ENCODE measurements at regions not wholly inside any gene's neighbourhood (a gene's known extent, or its start where the extent isn't known, plus 50 kb on each side); places are given as distances from the start of the nearest gene placed in this dataset.

GRCh38 chr4:155514628-155515027 is 137.9 kb upstream of the MAP9 start:
- TF ChIP-seq CTCF (conservative IDR thresholded peaks at IDR 0.05; ENCODE audit: low read depth in 2 of 2) (no peak), REST (IDR thresholded peaks at IDR 0.05; ENCODE audit: unreplicated experiment) (no peak), ETS1 (IDR thresholded peaks at IDR 0.05) (no peak), POLR2AphosphoS5 (IDR thresholded peaks at IDR 0.05; ENCODE audit: low read depth) (no peak), EZH2 (IDR thresholded peaks at IDR 0.05; ENCODE audit: low read depth, unreplicated experiment) (no peak), EZH2phosphoT487 (IDR thresholded peaks at IDR 0.05; ENCODE audit: unreplicated experiment) (no peak), CREB1 (CRISPR knock-in tag; IDR thresholded peaks at IDR 0.05; ENCODE audit: low read depth) (no peak)

Measured in GM23338 (cell line).